Right kidney (tissue), 1 donor: ENCODE measurements at regions not wholly inside any gene's neighbourhood (a gene's known extent, or its start where the extent isn't known, plus 50 kb on each side); places are given as distances from the start of the nearest gene placed in this dataset.

Source experiments
- DNase-seq: peaks from one replicate; pipeline ENCODE4 v3.0.0-alpha.2; 2016

DNA sequence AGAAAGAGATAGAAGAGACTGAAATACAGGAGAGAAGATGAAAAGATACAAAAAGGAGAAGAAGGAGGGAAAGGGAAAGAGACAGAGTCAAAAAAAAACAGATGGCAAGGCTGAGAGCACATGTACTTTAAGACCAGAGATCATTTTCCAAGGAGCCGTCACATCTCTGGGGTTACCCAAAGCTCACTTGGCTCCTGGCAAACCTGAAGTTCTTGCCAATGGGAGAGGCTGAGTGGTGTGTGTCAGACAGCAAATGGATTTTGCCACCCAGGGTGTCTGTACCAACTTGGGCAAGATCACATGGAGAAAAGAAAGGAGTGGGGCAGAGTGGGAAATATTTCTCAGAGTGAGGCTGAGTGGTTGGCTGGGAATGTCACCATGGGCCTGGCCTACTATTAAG lies 219.3 kb upstream of the TNP1 start:
- no peak for DNase-seq

DNA sequence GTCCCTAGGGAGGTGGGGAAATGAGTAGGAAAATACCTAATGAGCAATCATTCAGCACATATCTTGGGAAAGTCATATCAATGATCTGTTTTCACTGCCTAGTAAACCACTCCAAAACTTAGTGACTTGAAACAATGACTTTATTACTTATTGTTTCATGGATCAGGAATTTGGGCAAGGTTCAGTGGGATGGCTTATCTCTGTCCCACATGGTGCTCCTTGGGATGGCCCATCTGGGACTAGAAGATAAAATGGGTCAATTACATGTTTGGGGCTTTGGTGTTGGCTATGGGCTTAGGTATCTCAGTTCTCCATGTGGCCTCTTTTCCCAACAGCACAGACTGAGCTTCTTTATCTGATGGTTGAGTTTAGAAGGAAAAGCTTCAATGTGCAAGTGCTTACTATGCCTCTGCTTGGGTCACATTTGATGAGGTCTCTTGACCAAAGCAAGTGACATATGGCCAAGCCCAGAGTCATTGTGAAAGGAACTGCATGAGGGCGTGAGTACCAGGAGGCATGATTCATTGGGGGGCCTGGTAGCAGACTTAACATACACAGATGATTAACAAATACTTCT lies 218.1 kb upstream of the TNP1 start:
- DNase-seq: no peak

DNA sequence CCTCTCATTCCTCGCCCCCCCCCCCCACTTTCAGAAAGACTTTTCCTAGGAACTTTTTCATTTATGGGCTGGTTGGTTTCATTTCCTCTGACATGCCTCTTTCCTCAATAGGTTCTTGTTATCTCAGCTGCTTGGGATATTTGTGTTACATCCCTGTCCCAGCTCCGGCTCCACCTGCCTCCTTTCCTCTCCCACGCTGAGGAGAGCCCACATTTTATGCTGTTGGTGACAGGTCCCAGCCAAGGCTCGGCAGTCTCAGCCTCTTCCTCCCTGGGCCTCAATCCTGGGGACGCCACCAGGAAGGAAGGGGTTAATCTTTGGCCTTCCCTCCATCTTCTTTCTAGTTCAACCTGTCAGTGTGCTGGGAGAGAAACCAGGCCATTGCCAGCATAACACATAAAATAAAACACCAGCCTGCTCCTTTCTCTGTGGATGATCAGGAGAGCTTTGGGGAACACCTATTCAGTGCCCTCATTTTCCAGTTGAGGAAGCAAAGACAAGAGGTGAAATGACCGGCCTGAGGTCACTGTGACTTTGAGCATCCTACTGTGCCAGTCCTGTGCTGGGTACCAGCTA lies 216.9 kb upstream of the TNP1 start:
- no peak for DNase-seq

DNA sequence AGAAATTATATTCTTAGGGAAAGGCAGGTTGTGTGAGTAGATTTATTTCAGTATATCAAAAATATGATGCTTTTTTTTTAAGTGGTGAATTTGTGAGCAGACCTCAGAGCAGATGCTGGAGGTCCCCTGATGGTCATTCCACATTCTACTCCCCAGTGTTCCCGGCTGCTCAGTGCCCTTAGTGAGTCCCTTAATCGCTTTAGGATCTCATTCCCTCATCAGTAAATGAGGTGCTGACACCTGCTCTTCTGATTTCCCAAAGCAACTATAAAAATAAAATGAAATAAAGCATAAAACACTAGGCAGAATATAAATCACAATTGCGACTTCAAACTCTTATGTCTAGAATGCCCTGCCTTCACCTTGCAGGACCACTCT lies 216.2 kb upstream of the TNP1 start:
- no peak for DNase-seq

DNA sequence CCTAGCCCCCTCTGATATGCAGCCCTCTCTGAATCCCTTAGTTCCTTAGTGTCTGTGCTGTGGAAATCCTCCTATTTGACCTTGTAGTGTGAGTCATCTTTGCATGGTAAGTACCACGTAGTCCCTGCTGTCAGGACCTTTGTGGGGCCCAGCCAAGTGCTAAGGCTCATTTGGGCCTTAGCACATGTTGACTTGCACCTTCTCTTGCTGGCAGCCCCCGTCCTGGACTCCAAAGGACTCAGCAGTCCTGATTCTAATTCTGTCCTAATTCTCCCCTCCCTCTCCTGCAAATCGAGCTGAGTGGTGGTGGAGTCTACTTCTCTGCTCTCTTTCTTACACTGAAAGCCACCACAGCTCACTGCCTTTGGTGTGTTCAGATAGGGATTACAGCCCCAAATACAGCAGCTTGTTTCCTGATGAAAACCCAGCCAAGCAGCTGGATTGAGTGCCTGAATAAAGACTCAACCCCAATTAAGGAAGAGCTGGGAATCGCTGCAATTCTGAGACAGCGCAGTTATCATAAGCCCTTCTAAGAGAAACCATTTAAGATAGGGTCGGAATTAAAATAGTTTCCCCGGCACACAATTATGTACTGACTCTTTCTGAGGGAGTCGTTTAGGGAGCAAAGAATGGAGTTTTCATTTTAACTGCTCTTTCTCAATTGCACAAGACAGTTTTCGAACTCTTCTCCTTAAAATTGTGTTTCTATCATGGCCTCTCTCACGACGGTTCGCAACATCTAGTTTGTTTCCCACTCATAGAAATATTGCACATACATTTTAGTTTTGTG lies 215.6 kb upstream of the TNP1 start:
- DNase-seq: no peak

DNA sequence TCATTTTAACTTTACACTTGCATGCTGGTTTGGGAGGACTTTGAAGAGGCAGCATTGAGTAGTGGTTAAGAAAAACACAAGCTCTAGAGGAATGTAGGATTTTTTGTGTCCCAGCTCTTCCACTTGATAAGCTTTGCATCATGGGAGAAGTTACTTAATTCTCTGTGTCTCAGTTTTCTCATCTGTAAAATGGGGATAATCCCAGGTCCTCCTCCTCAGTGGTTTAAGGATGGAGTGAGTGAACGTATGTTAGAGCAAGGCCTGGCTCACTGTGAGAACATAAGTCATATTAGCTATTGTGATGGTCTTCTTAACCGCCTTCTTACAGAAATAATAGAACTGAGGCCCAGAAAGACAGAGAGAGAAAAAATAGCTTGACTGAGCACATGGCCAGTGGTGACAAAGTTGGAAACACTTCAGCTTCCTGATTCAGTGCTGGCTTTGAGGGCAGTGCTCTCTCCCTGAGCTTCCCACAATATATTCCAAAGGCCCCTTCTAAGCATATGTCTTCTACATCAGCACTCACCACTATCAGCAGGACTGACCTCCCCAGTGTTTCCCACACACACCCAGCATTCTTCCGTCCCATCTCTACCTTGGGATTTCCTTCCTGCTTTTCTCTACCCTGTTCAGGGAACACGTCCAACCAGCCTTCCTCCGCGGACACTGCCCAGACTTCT lies 214.9 kb upstream of the TNP1 start:
- DNase-seq: no peak

DNA sequence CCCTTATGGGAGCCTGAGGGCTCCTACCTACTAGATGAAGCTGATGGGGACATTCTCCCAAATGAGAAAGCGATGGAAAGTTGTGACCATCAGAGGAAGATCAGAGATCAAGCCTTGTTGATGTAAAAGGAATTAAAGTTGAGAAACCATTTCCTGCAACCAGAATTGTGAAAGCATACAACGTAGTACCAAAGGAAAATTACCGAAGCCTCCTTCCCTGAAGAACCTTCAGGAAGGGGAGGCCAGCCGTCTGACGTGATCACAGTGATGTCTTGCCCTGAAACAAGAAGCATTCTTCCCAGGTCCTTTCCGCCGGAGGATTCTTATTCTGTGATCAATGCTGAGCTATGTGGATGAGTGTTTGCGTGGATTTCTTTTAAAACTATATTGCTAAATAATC lies 211.6 kb upstream of the TNP1 start:
- DNase-seq: no peak

DNA sequence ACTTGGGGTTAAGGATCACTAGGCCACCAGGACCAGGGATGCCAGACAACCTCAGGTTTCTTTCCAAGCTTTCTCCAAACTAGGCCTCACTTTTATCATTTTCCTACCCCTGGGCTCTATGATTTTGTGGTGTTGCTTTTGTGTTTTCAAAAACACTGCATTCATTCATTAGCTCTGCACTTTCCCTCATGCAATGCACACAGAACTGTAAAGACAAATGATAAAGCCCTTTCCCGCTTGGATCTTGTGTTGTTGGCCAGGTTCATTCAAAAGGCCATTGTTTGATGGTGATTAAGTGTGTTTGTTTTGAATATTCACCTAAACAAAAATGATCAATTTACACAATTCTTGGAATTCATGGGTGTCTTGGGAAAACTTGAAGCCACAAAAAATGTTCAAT lies 210.7 kb upstream of the TNP1 start:
- no peak for DNase-seq

DNA sequence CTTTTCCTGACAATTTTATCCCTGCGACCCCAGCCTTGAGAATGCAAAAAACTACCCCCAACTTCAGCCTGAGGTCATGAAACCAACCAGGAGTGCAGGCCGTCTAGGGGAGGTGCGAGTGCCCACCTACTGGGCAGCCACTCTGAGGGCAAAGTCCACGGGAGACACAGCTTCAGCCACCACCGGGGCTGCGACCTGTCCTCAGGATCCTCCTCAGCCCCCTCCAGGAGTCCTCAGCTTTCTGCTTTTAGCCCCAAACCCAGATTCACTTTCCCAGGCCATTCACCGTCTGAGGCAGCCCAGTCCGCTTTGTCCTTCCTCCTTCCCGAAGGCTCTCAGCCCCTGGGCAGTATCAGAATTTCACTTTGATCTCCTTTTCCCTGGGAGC lies 210.2 kb upstream of the TNP1 start:
- DNase-seq: no peak

DNA sequence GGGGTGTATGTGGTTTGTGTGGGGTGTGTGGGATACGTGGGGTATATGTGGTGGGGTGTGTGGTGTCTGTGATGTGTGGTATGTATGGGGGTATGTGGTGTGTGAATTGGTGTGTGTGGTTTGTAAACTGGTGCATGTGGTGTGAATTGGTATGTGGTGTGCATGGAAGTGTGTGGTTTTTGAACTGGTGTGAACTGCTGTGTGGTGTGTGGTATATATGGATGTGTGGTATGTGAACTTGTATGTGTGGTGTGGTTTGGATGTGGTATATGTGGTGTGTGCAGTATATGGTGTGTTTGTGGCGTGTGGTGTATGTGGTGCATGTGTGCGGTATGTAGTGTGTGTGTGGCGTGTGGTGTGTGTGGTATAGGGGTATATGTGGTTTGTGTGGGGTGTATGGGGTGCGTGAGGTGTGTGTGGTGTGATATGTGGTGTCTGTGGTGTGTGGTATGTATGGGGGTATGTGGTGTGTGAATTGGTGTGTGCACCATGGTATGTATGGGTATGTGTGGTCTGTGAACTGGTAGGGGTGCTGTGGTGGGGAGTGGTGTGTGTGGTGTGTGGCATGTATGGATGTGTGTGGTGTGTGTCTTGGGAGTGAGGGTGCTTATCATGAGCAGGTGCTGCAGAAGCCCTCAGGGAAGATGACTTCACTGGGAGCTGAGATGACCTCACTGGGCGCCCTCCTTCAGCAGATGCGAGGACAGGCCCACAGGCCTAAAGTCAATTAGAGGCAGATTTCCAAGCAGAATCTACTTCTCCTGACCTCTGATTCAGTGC lies 209.6 kb upstream of the TNP1 start:
- no peak for DNase-seq

DNA sequence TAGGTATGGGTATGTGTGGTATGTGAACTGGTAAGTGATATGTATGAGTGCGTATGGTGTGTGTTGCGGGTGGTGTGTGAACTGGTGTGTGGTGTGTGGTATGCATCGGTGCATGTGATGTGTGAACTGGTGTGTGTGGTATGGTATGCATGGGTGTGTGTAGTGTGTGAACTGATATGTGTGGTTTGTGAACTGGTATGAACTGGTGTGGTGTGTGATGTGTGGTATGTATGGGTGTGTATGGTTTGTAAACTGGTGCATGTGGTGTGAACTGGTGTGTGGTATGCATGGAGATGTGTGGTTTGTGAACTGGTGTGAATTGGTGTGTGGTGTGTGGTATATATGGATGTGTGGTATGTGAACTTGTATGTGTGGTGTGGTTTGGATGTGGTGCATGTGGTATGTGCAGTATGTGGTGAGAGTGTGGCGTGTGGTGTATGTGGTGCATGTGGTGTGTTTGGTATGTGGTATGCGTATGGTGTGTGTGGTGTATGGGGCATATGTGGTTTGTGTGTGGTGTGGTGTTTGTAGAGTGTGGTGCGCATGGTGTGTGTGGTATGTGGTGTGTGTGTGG lies 208.9 kb upstream of the TNP1 start:
- no peak for DNase-seq

DNA sequence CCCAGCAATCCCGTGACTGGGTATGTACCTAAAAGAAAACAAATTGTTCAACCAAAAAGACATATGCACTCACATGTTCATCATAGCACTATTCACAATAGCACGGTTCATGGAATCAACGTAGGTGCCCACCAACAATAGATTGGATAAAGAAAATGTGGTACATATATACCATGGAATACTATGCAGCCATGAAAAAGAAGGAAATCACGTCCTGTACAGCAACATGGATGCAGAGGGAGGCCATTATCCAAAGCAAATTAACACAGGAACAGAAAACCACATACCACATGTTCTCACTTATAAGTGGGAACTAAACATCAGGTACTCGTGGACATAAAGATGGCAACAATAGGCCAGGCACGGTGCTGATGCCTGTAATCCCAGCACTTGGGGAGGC lies 207.9 kb upstream of the TNP1 start:
- DNase-seq: no peak

DNA sequence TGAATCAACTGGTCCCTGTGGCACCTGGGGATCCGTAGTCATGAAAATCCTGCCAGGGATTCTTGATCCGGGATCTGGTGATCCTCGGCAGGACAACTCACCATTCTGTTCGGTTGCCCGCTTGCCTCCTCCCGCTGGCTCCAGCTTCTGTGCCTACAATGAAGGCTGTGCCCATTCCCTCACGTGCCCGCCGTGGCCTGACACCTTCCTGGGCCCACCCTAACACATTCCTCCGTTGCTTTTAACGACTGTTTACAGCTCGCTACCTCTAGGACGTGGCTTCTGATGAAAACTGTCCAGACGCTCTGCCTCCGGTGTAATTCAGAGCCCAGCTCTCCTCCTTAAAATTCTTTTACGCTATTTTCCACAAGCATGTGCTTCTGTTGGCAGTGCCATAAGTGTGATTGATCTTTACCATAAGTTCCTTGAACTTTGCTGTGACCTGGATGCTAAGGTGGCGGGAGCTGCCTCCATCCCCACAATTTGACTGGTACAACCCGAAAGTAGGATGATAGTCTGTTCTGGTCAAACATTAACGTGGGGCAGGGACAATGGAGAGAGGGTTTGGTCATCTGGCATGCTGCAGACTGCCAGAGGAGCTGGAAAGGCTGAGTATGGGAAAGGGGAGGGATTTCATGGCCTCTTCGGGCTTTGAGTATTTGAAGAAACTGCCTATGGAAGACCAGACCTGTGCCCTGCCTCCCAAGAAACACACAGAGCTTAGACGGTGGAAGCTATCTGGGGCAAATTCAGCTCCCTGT lies 206.8 kb upstream of the TNP1 start:
- no peak for DNase-seq

DNA sequence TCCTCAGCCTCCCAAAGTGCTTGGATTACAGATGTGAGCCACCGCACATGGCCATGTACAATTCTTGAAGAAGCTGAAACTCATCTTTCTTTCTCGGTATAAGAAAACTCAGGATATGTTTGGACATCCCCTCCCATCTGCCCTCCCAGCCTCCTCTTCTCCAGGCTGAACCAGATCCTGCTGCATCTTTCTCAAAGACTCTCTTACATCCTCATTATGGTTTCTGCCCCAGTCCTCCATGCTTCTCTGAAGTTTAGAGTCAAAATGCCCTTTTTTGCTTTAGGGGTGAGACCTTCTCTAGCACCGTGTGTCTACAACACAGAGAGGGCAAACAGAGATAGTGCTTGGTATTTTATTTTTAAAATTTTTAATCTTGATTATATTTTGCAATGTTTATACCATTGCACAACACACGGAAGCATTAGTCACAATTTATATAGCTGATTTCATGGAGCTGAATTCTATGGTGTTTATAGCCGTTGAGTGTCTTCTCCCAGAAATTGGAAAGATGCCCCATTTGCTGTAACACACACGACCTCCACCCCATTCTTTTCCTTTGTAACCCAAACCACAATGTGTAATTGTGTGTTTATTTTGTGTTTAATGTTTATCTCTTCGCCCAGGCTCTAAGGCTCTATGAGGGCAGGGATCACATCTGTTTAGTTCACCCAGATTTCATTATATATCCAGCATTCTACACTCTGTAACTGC lies 206.0 kb upstream of the TNP1 start:
- no peak for DNase-seq

DNA sequence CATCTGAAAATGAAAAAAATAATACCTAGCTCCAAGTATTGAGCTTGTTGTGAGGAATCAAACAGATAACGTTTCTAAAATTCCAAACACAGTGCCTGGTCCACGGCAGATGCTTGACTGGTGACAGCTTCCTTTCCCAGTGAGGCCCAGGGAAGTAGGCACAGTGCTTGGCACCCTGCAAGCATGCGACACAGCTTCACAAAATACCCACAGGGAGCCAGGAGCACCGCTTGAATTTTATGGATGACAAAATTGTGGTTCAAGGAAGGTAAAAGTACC lies 205.1 kb upstream of the TNP1 start:
- no peak for DNase-seq

DNA sequence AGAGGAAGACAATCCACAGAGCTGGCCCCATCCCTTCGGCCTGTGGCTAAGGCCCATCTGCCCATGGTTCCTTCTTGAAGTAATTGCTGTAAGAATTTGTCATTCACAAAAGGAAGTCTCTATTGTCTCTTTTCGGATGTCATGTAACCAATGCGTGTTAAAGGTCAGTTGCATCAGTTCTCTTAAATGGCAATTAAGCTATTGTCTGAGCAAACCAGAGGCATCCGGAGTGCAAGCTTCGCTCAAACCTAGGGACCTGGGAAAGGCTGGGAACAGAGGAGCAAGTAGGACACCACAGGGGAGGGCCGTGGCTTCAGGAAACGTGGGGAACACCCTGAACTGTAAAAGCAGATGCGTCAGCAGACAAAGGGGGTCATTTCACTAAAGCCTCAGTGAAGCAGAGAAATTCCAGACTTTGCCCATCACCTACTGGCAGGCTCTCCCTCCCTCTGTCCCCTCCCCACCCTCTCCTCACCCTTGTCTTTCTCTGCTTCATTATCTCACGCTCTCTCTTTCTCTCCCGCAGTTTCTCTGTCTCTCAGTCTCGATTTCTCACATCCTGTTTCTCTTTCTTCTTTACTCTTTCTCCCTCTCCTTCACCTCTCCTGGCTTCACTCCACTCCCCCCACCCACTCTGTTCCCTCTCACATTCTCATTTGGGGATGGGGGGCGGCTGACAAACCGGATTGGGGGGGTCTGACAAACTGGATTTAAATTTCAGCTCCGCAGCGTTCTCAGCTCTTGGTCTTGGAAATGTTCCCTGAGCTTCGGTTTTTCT lies 204.6 kb upstream of the TNP1 start:
- DNase-seq: no peak

DNA sequence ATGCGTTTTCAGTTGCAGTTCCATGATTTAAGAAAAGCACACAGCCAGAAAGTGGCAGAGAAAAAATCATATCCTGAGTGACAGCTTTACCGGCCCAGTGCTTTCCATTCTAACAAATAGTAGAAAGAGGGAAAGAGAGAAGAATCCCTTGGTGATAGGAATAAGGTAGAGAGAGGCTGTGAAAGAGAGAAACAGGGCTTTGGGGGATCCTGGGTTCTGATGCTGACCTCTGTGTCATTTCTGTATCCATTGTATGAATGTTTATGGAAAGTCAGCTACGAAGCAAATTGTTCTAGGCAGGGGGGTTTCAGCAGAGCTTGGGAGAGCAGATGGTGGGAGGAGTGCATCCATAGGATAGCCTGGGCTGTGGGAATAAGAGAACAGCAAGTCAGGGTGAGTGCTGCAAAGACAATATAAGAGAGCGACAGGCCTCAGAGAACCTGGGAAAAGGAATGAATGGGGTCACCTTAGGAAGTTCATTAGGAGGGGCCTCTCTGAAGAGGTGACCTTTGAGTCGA lies 203.4 kb upstream of the TNP1 start:
- DNase-seq: no peak

DNA sequence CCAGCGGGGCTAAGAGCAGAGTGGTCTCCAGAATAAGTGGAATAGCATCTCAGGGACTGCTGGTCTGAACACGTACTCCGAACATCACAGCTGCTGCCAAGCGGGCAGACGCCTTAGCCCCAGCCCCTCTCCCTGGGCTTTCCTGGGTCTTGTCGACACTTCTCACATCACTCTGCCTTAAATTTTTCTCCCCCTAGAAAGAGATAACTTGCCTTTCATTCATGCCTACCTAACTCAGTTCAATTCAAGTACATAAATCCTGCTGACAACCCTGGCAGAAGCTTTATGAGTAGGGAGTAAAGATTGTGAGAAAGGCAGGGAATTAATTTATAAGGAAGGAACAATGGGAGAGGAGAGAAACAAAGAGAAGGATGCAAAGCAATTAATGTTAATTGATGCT lies 202.9 kb upstream of the TNP1 start:
- no peak for DNase-seq

DNA sequence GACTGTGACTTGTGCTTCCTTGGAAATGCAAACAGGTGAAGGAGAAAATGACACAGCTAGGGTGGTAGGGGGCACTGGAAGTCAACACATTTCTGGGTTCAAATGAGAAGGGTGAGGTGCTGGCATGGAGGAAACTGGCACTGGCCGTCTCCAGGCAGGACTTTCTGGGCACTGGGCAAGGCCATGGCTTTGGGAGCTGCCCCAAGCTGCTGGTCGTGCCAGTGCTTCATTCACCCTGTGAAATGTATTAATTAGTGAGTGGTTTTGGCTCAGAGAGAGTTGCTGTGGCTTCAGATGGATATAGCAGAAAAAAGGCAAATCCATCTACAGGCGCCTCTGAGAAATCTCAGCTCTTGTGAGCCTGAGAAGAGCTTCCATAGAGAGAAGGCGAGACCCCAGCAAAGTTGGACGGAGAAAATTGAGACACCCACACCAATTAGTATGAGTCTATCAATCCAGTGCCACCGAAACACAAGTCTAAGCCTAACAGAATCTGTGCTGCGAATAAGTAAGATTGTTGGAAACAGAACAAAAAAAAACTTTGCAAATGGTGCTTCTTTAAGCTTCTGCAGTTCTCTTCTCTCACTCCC lies 202.1 kb upstream of the TNP1 start:
- no peak for DNase-seq
